ENCODE measurements at regions not wholly inside any gene's neighbourhood (a gene's known extent, or its start where the extent isn't known, plus 50 kb on each side); places are given as distances from the start of the nearest gene placed in this dataset.

GRCh38 chr2:62281663-62282062 lies 85.7 kb downstream of the B3GNT2 start:
- DNase-seq (ENCODE audit: low read depth in 3 of 3): no peak

- no peak for DNase-seq (ENCODE audit: low read depth in 3 of 3)
Measured at GRCh38 chr2:62277688-62278087, 81.8 kb downstream of the B3GNT2 start.
